ENCODE measurements at regions not wholly inside any gene's neighbourhood (a gene's known extent, or its start where the extent isn't known, plus 50 kb on each side); places are given as distances from the start of the nearest gene placed in this dataset.
A peak's percentile ranks its signal among the peaks of the same experiment; 100 is the strongest.

GRCh38 chr1:87495147-87495546 is 166.5 kb downstream of the LMO4 start:
- H4K20me1 ChIP-seq (ENCODE audit: insufficient read depth, low read length): no peaks in the 10 kb centered on the region
- peak; percentile 36 for DNase-seq
- H3F3A ChIP-seq (ENCODE audit: insufficient read depth, low read length): no peaks in the 10 kb centered on the region
- no peaks in the 10 kb centered on the region for H3K4me1 ChIP-seq (ENCODE audit: low read length)
- no peak overlapping the region for H3K27ac ChIP-seq (ENCODE audit: low read length)
- no peaks in the 10 kb centered on the region for H3K36me3 ChIP-seq (replicated peaks; ENCODE audit: insufficient read depth, low read length)
- H3K4me2 ChIP-seq (ENCODE audit: low read depth, low read length): no peak overlapping the region
- H3K27me3 ChIP-seq (replicated peaks; ENCODE audit: insufficient read depth, low read length): no peaks in the 10 kb centered on the region
- TF ChIP-seq, protein P1, sequence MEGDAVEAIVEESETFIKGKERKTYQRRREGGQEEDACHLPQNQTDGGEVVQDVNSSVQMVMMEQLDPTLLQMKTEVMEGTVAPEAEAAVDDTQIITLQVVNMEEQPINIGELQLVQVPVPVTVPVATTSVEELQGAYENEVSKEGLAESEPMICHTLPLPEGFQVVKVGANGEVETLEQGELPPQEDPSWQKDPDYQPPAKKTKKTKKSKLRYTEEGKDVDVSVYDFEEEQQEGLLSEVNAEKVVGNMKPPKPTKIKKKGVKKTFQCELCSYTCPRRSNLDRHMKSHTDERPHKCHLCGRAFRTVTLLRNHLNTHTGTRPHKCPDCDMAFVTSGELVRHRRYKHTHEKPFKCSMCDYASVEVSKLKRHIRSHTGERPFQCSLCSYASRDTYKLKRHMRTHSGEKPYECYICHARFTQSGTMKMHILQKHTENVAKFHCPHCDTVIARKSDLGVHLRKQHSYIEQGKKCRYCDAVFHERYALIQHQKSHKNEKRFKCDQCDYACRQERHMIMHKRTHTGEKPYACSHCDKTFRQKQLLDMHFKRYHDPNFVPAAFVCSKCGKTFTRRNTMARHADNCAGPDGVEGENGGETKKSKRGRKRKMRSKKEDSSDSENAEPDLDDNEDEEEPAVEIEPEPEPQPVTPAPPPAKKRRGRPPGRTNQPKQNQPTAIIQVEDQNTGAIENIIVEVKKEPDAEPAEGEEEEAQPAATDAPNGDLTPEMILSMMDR (IDR thresholded peaks at IDR 0.05; ENCODE audit: low read length): peak; percentile 34
- TF ChIP-seq EZH2 (optimal IDR thresholded peaks at IDR 0.05; ENCODE audit: low read depth, low read length): no peak
- no peaks in the 10 kb centered on the region for H3K9me2 ChIP-seq (replicated peaks; ENCODE audit: insufficient read depth, low read length)
- no peak overlapping the region for H2AFZ ChIP-seq (ENCODE audit: low read length)
- no peak overlapping the region for H3K4me3 ChIP-seq (ENCODE audit: low read length)
- H3K79me2 ChIP-seq (ENCODE audit: low read length): no peaks in the 10 kb centered on the region
- H3K9ac ChIP-seq (ENCODE audit: low read length): no peak overlapping the region
- H3K9me3 ChIP-seq (replicated peaks; ENCODE audit: insufficient read depth, low read length): no peaks in the 10 kb centered on the region

- Histone ChIP-seq H3K27me3 (replicated peaks; ENCODE audit: insufficient read depth, low read length) (no peaks in the 10 kb centered on the region), H3K9me2 (replicated peaks; ENCODE audit: insufficient read depth, low read length) (no peaks in the 10 kb centered on the region), H3F3A (ENCODE audit: insufficient read depth, low read length) (no peaks in the 10 kb centered on the region), H3K79me2 (ENCODE audit: low read length) (no peaks in the 10 kb centered on the region), H3K9me3 (replicated peaks; ENCODE audit: insufficient read depth, low read length) (no peaks in the 10 kb centered on the region), H2AFZ (ENCODE audit: low read length) (no peak overlapping the region), H3K9ac (ENCODE audit: low read length) (no peak overlapping the region), H4K20me1 (ENCODE audit: insufficient read depth, low read length) (no peaks in the 10 kb centered on the region), H3K4me1 (ENCODE audit: low read length) (no peaks in the 10 kb centered on the region), H3K27ac (ENCODE audit: low read length) (no peak overlapping the region), H3K36me3 (replicated peaks; ENCODE audit: insufficient read depth, low read length) (no peaks in the 10 kb centered on the region), H3K4me2 (ENCODE audit: low read depth, low read length) (no peak overlapping the region), H3K4me3 (ENCODE audit: low read length) (no peak overlapping the region)
- DNase-seq: no peak
- TF ChIP-seq EZH2 (optimal IDR thresholded peaks at IDR 0.05; ENCODE audit: low read depth, low read length) (no peak), EZH2phosphoT487 (IDR thresholded peaks at IDR 0.05; ENCODE audit: low read length) (no peak)
- TF ChIP-seq, protein P1 (IDR thresholded peaks at IDR 0.05; ENCODE audit: low read length): no peak
Measured at GRCh38 chr1:87495870-87496269, 167.2 kb downstream of the LMO4 start.

DNA sequence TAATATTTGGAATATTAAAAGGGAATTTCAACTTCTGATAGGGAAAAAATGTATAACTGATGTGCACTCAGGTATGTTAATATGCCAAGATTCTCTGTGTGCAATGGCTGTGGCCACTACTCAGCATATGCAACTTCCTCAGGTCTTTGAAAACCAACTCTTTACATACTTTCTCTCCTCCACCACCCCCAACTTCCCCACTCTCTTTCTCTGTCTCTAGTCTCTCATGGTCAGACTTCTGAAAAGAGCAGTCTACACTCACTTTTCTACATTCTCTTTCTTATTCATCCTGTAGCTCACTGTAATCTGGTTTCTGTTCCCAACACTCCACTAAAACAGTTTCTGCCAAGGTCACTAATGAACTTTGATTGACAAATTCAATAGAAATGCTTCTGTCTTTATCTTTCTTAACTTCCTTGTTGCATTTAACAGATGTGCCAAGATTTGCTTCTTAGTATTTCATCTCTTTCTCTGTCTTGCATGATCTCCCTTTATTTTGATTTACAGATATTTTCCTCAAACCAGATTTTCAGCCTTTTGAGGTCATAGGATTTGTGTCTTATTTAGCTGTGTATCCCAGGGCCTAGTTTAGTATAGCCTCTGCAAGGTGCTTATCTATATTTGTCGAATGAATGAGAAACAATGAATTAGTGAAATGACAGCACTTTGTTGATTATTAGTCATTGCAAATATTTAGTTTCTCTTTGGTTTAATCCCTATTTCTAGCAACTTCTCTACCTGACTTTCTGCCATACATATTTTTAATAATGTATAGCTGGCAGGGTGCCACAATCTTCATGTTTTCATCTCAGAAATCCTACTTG is 168.9 kb downstream of the LMO4 start:
- Histone ChIP-seq H3K27me3 (replicated peaks; ENCODE audit: insufficient read depth, low read length) (no peaks in the 10 kb centered on the region), H3K9me3 (replicated peaks; ENCODE audit: insufficient read depth, low read length) (no peaks in the 10 kb centered on the region), H3K27ac (ENCODE audit: low read length) (no peak overlapping the region), H3K79me2 (ENCODE audit: low read length) (no peaks in the 10 kb centered on the region), H3K9ac (ENCODE audit: low read length) (no peak overlapping the region), H3K9me2 (replicated peaks; ENCODE audit: insufficient read depth, low read length) (no peaks in the 10 kb centered on the region), H2AFZ (ENCODE audit: low read length) (no peak overlapping the region), H3K4me2 (ENCODE audit: low read depth, low read length) (no peak overlapping the region), H3K4me3 (ENCODE audit: low read length) (no peak overlapping the region), H3F3A (ENCODE audit: insufficient read depth, low read length) (no peaks in the 10 kb centered on the region), H3K36me3 (replicated peaks; ENCODE audit: insufficient read depth, low read length) (no peaks in the 10 kb centered on the region), H3K4me1 (ENCODE audit: low read length) (no peaks in the 10 kb centered on the region), H4K20me1 (ENCODE audit: insufficient read depth, low read length) (no peaks in the 10 kb centered on the region)
- no peak for DNase-seq
- TF ChIP-seq EZH2phosphoT487 (IDR thresholded peaks at IDR 0.05; ENCODE audit: low read length): no peak
- no peak for TF ChIP-seq EZH2 (optimal IDR thresholded peaks at IDR 0.05; ENCODE audit: low read depth, low read length)
- TF ChIP-seq, protein P1 (IDR thresholded peaks at IDR 0.05; ENCODE audit: low read length): no peak
